GM23338 (cell line): ENCODE measurements at regions not wholly inside any gene's neighbourhood (a gene's known extent, or its start where the extent isn't known, plus 50 kb on each side); places are given as distances from the start of the nearest gene placed in this dataset.

Source experiments
- ATAC-seq: fragments of 200-7000 bp; cut with Tn5 transposase; 3 replicates; pipeline ENCODE4 v1.9.1; 2020
- DNase-seq: peaks from one replicate; pipeline ENCODE4 v3.0.0-alpha.2; 2015; ENCODE audit warnings: low spot score
- H2AFZ ChIP-seq: fragments of 200-600 bp; sonication (generic); 2 replicates; pipeline ENCODE4 v1.8.0; 2016; ENCODE audit warnings: antibody characterized with exemption, mild to moderate bottlenecking, moderate library complexity
- H3F3A ChIP-seq: fragments of 200-600 bp; sonication (generic); replicated peaks from 2 replicates; pipeline ENCODE4 v1.8.0; 2017; ENCODE audit warnings: antibody characterized with exemption, mixed run types, low read depth
- H3K27ac ChIP-seq: fragments of 200-600 bp; sonication (generic); 2 replicates; pipeline ENCODE4 v1.6.1; 2016; ENCODE audit warnings: low read depth
- H3K27me3 ChIP-seq: fragments of 200-600 bp; sonication (generic); 2 replicates; pipeline ENCODE4 v1.8.0; 2016; ENCODE audit warnings: mild to moderate bottlenecking, mixed run types, moderate library complexity; ENCODE audit not compliant: insufficient read depth
- H3K36me3 ChIP-seq: fragments of 200-600 bp; sonication (generic); 2 replicates; pipeline ENCODE4 v1.8.0; 2016; ENCODE audit warnings: mild to moderate bottlenecking; ENCODE audit not compliant: insufficient read depth
- H3K4me1 ChIP-seq: fragments of 200-600 bp; sonication (generic); 2 replicates; pipeline ENCODE4 v1.8.0; 2016; ENCODE audit warnings: mild to moderate bottlenecking, moderate library complexity; ENCODE audit not compliant: insufficient read depth
- H3K4me2 ChIP-seq: fragments of 200-600 bp; sonication (generic); 2 replicates; pipeline ENCODE4 v1.7.1; 2017; ENCODE audit warnings: mixed run types
- H3K4me3 ChIP-seq: fragments of 200-600 bp; sonication (generic); 2 replicates; pipeline ENCODE4 v1.6.1; 2016; ENCODE audit warnings: mixed run types
- H3K79me2 ChIP-seq: fragments of 200-600 bp; sonication (generic); replicated peaks from 2 replicates; pipeline ENCODE4 v1.8.0; 2017; ENCODE audit warnings: mild to moderate bottlenecking; ENCODE audit not compliant: insufficient read depth
- H3K9me2 ChIP-seq: fragments of 200-600 bp; sonication (generic); 2 replicates; pipeline ENCODE4 v1.8.0; 2017; ENCODE audit not compliant: insufficient read depth
- H4K20me1 ChIP-seq: fragments of 200-600 bp; sonication (generic); replicated peaks from 2 replicates; pipeline ENCODE4 v1.8.0; 2017; ENCODE audit warnings: mild to moderate bottlenecking; ENCODE audit not compliant: insufficient read depth
- H3K27ac Mint-ChIP-seq: 2 replicates; pipeline ENCODE4 v1.8.0; 2020; ENCODE audit warnings: inconsistent platforms, mild to moderate bottlenecking, moderate library complexity, mixed read lengths
- H3K27me3 Mint-ChIP-seq: 3 replicates; pipeline ENCODE4 v1.8.0; 2022; ENCODE audit warnings: low read depth, mild to moderate bottlenecking, moderate library complexity, mixed read lengths, inconsistent platforms; ENCODE audit not compliant: insufficient read depth, poor library complexity
- H3K36me3 Mint-ChIP-seq: 3 replicates; pipeline ENCODE4 v1.8.0; 2021; ENCODE audit warnings: low read depth, mild to moderate bottlenecking, inconsistent platforms, moderate library complexity, mixed read lengths
- H3K4me1 Mint-ChIP-seq: 3 replicates; pipeline ENCODE4 v1.8.0; 2020; ENCODE audit warnings: mild to moderate bottlenecking, inconsistent platforms, mixed read lengths
- H3K4me3 Mint-ChIP-seq: 3 replicates; pipeline ENCODE4 v1.8.0; 2021; ENCODE audit warnings: moderate library complexity, mild to moderate bottlenecking, inconsistent platforms, mixed read lengths
- H3K9me3 Mint-ChIP-seq: 3 replicates; pipeline ENCODE4 v1.8.0; 2020; ENCODE audit warnings: moderate library complexity, mild to moderate bottlenecking, inconsistent platforms, mixed read lengths
- CREB1 ChIP-seq: fragments of 250-450 bp; sonication (Bioruptor Pico); IDR thresholded peaks from 2 replicates; pipeline ENCODE4 v1.5.0; 2020; ENCODE audit warnings: low read depth, mild to moderate bottlenecking, moderate library complexity
- CTCF ChIP-seq, 2 experiments: fragments of 200-600 bp in 1 of 2; sonication (generic) in 1 of 2; conservative IDR thresholded peaks; 2 replicates each; pipeline versions ENCODE4 v1.5.1 to v1.6.1; 2016 to 2017; ENCODE audit warnings: antibody characterized with exemption in 2 of 2, low read depth in 2 of 2, mild to moderate bottlenecking in 2 of 2, moderate library complexity in 1 of 2
- ETS1 ChIP-seq: IDR thresholded peaks from 2 replicates; pipeline ENCODE4 v1.6.1; 2016; ENCODE audit warnings: antibody characterized with exemption
- EZH2 ChIP-seq: fragments of 200-600 bp; sonication (generic); IDR thresholded peaks from one replicate; pipeline ENCODE4 v1.8.0; 2017; ENCODE audit warnings: antibody characterized with exemption, mild to moderate bottlenecking, low read depth; ENCODE audit not compliant: unreplicated experiment
- EZH2phosphoT487 ChIP-seq: fragments of 200-600 bp; sonication (generic); IDR thresholded peaks from one replicate; pipeline ENCODE4 v1.8.1; 2018; ENCODE audit warnings: antibody characterized with exemption; ENCODE audit not compliant: unreplicated experiment
- JUNB ChIP-seq: IDR thresholded peaks from one replicate; pipeline ENCODE4 v1.6.1; 2016; ENCODE audit warnings: antibody characterized with exemption; ENCODE audit not compliant: unreplicated experiment
- NANOG ChIP-seq: IDR thresholded peaks from 2 replicates; pipeline ENCODE4 v1.6.1; 2016; ENCODE audit warnings: antibody characterized with exemption, borderline replicate concordance
- POLR2AphosphoS5 ChIP-seq: IDR thresholded peaks from 2 replicates; pipeline ENCODE4 v1.6.1; 2016; ENCODE audit warnings: antibody characterized with exemption, low read depth
- REST ChIP-seq: IDR thresholded peaks from one replicate; pipeline ENCODE4 v1.6.1; 2018; ENCODE audit warnings: antibody characterized with exemption; ENCODE audit not compliant: unreplicated experiment
- STAT1 ChIP-seq: IDR thresholded peaks from one replicate; pipeline ENCODE4 v1.6.1; 2016; ENCODE audit warnings: antibody characterized with exemption; ENCODE audit not compliant: unreplicated experiment
- ZNF114 ChIP-seq: fragments of 250-450 bp; sonication (Bioruptor Pico); IDR thresholded peaks from 2 replicates; pipeline ENCODE4 v1.5.0; 2020; ENCODE audit warnings: mild to moderate bottlenecking, moderate library complexity
- ZNF331 ChIP-seq: fragments of 250-450 bp; sonication (Bioruptor Pico); IDR thresholded peaks from 2 replicates; pipeline ENCODE4 v1.5.0; 2020; ENCODE audit warnings: low read depth, mild to moderate bottlenecking, moderate library complexity
- ZNF462 ChIP-seq: fragments of 250-450 bp; sonication (Bioruptor Pico); IDR thresholded peaks from 2 replicates; pipeline ENCODE4 v1.5.0; 2020; ENCODE audit warnings: mild to moderate bottlenecking, moderate library complexity

- no peaks in the 10 kb centered on the region for H3F3A ChIP-seq
- no peaks in the 10 kb centered on the region for H3K79me2 ChIP-seq
- Mint-ChIP-seq H3K36me3 (peaks cover 6% of the 10 kb centered on the region; the same call in 2 of the 3 replicates), H3K4me3 (no peak overlapping the region), H3K4me1 (peaks cover 14% of the 10 kb centered on the region; the same call in 2 of the 3 replicates), H3K27me3 (peaks cover 4% of the 10 kb centered on the region), H3K9me3 (peaks cover 8% of the 10 kb centered on the region; the same call in 2 of the 3 replicates), H3K27ac (no peak overlapping the region)
- H4K20me1 ChIP-seq: no peaks in the 10 kb centered on the region
- peaks cover 12% of the 10 kb centered on the region; the same call in 1 of the 2 replicates for H3K4me1 ChIP-seq
- H3K4me2 ChIP-seq: no peak overlapping the region
- no peaks in the 10 kb centered on the region for H3K36me3 ChIP-seq
- DNase-seq: no peak
- no peaks in the 10 kb centered on the region for H3K9me2 ChIP-seq
- H3K4me3 ChIP-seq: no peak overlapping the region
- no peak overlapping the region for H3K27ac ChIP-seq
- no peaks in the 10 kb centered on the region for H3K27me3 ChIP-seq
- TF ChIP-seq CTCF (conservative IDR thresholded peaks at IDR 0.05; ENCODE audit: low read depth in 2 of 2) (no peak), POLR2AphosphoS5 (no peak), ZNF331 (CRISPR knock-in tag) (no peak), STAT1 (no peak), EZH2 (no peak), CREB1 (no peak), JUNB (no peak), EZH2phosphoT487 (no peak), ZNF114 (CRISPR knock-in tag) (no peak), REST (no peak), NANOG (no peak), ETS1 (no peak), ZNF462 (CRISPR knock-in tag) (no peak)
- no peak for ATAC-seq
- H2AFZ ChIP-seq: no peak overlapping the region
These were observed 77.7 kb downstream of the DDX3Y start for GRCh38 chrY:12982249-12982829.
